ENCODE measurements at regions not wholly inside any gene's neighbourhood (a gene's known extent, or its start where the extent isn't known, plus 50 kb on each side); places are given as distances from the start of the nearest gene placed in this dataset.

DNA sequence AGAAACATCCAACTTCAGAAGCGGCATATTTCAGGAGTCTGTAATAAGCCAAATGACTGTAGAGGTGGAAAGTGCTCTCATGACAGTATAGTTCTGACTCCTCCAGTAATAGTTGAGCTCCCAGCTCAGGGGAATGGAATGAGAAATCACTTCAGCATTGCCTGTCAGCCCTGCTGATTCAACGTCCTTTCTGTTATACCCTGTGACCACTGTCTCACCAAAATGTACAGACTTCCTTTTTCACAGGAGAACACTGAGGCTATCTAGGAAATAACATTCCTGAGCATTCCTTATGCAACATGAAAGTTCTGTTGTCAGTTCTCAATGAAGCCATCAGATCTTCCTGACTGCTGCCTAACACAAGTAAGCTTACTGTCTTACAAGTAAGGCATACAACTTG is 284.5 kb upstream of the MME start:
- TF ChIP-seq, protein P1, sequence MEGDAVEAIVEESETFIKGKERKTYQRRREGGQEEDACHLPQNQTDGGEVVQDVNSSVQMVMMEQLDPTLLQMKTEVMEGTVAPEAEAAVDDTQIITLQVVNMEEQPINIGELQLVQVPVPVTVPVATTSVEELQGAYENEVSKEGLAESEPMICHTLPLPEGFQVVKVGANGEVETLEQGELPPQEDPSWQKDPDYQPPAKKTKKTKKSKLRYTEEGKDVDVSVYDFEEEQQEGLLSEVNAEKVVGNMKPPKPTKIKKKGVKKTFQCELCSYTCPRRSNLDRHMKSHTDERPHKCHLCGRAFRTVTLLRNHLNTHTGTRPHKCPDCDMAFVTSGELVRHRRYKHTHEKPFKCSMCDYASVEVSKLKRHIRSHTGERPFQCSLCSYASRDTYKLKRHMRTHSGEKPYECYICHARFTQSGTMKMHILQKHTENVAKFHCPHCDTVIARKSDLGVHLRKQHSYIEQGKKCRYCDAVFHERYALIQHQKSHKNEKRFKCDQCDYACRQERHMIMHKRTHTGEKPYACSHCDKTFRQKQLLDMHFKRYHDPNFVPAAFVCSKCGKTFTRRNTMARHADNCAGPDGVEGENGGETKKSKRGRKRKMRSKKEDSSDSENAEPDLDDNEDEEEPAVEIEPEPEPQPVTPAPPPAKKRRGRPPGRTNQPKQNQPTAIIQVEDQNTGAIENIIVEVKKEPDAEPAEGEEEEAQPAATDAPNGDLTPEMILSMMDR (IDR thresholded peaks at IDR 0.05 in 4 of 5, conservative IDR thresholded peaks at IDR 0.05 in 1 of 5), result no peak
- no peak for TF ChIP-seq POLR2A (IDR thresholded peaks at IDR 0.05)
